HCT116 (cell line): ENCODE measurements at regions not wholly inside any gene's neighbourhood (a gene's known extent, or its start where the extent isn't known, plus 50 kb on each side); places are given as distances from the start of the nearest gene placed in this dataset.

ENCODE experiments used
- ATAC-seq: fragments of 200-7000 bp; cut with Tn5 transposase; 2 replicates; pipeline ENCODE4 v1.9.1; 2020; ENCODE audit warnings: mild to moderate bottlenecking, moderate library complexity
- BruUV-seq: library from RNA; stranded (reverse); fragments of 400-500 nt; replicated peaks from 2 replicates; lab custom pipeline; 2021; lab: Mats Ljungman, UMichigan
- CTCF ChIA-PET: fragments of 300-600 bp; sonication (Branson Sonifier 250); formaldehyde crosslinking; loops from one replicate; lab custom pipeline; 2021; ENCODE audit warnings: antibody characterized with exemption; lab: Charles Lee
- POLR2A ChIA-PET: fragments of 300-600, 350-600 bp; sonication (Branson Sonifier 250); formaldehyde crosslinking; loops from one replicate; lab custom pipeline; 2021; ENCODE audit warnings: antibody characterized with exemption; lab: Charles Lee
- RAD21 ChIA-PET, 2 experiments: fragments of 300-600 bp; sonication (Branson Sonifier 250); formaldehyde crosslinking; loops; one replicate each; lab custom pipeline; 2023; ENCODE audit warnings: low total read pairs in 2 of 2; ENCODE audit not compliant: uncharacterized antibody in 2 of 2, unreplicated experiment in 2 of 2, low non-redundant PET in 1 of 2; lab: Charles Lee
- DNase-seq: peaks from one replicate; pipeline ENCODE4 v3.0.0-alpha.2; 2010; ENCODE audit warnings: low read depth, low spot score
- H2AFZ ChIP-seq: fragments of 200-600 bp; shearing (Covaris generic), sonication (generic); 2 replicates; pipeline ENCODE4 v1.6.1; 2017; ENCODE audit warnings: low read depth, mixed run types, mixed read lengths, antibody characterized with exemption, low read length; ENCODE audit not compliant: poor library complexity, severe bottlenecking
- H3K27ac ChIP-seq: 2 replicates; pipeline ENCODE4 v1.5.1; 2012; ENCODE audit warnings: low read depth, low read length
- H3K27me3 ChIP-seq: fragments of 200-600 bp; sonication (generic); 2 replicates; pipeline ENCODE4 v1.6.1; 2016; ENCODE audit warnings: mixed run types, low read length, mixed read lengths; ENCODE audit not compliant: insufficient read depth
- H3K36me3 ChIP-seq, 2 experiments: fragments of 200-500 bp in 1 of 2; fragments of 200-600 bp in 1 of 2; sonication (Bioruptor generic) in 1 of 2; sonication (generic) in 1 of 2; 2 replicates each; pipeline versions ENCODE4 v1.5.1 to v1.6.1; 2014 to 2016; ENCODE audit warnings: low read length in 2 of 2, inconsistent platforms in 1 of 2, mixed read lengths in 1 of 2, mixed run types in 1 of 2; ENCODE audit not compliant: insufficient read depth in 2 of 2, control insufficient read depth in 1 of 2
- H3K4me1 ChIP-seq, 2 experiments: fragments of 200-600 bp in 1 of 2; sonication (generic) in 1 of 2; 2 replicates each; pipeline versions ENCODE4 v1.5.1 to v1.6.1; 2012 to 2017; ENCODE audit warnings: low read length in 2 of 2, inconsistent platforms in 1 of 2, mild to moderate bottlenecking in 1 of 2, mixed read lengths in 1 of 2, mixed run types in 1 of 2, moderate library complexity in 1 of 2; ENCODE audit not compliant: insufficient read depth in 2 of 2, control insufficient read depth in 1 of 2
- H3K4me2 ChIP-seq: fragments of 200-600 bp; sonication (generic); 2 replicates; pipeline ENCODE4 v1.6.1; 2017; ENCODE audit warnings: mixed run types, low read length, mixed read lengths
- H3K4me3 ChIP-seq, 2 experiments: fragments of 200-600 bp in 1 of 2; sonication (generic) in 1 of 2; replicated peaks in 1 of 2; 2 replicates each; pipeline ENCODE4 v1.5.1; 2011 to 2016; ENCODE audit warnings: low read length in 2 of 2, control low read depth in 1 of 2, low read depth in 1 of 2, mild to moderate bottlenecking in 1 of 2, mixed read lengths in 1 of 2, mixed run types in 1 of 2
- H3K79me2 ChIP-seq: fragments of 200-600 bp; sonication (generic); 2 replicates; pipeline ENCODE4 v1.6.1; 2017; ENCODE audit warnings: mild to moderate bottlenecking, mixed run types, low read length, moderate library complexity, mixed read lengths; ENCODE audit not compliant: insufficient read depth
- H3K9ac ChIP-seq: fragments of 200-600 bp; sonication (generic); 2 replicates; pipeline ENCODE4 v1.6.1; 2016; ENCODE audit warnings: low read length, mixed read lengths
- H3K9me2 ChIP-seq: fragments of 200-600 bp; sonication (generic), shearing (Covaris generic); 2 replicates; pipeline ENCODE4 v1.6.1; 2017; ENCODE audit warnings: mixed run types, mild to moderate bottlenecking, moderate library complexity; ENCODE audit not compliant: insufficient read depth
- H3K9me3 ChIP-seq, 2 experiments: fragments of 200-500 bp in 1 of 2; fragments of 200-600 bp in 1 of 2; sonication (Bioruptor generic) in 1 of 2; sonication (generic) in 1 of 2; 2 replicates each; pipeline ENCODE4 v1.6.1; 2014 to 2017; ENCODE audit warnings: low read length in 2 of 2, mixed read lengths in 2 of 2, inconsistent platforms in 1 of 2, low read depth in 1 of 2, mild to moderate bottlenecking in 1 of 2, mixed run types in 1 of 2, moderate library complexity in 1 of 2; ENCODE audit not compliant: control insufficient read depth in 1 of 2, insufficient read depth in 1 of 2
- H4K20me1 ChIP-seq: fragments of 200-600 bp; sonication (generic), shearing (Covaris generic); 2 replicates; pipeline ENCODE4 v1.6.1; 2017; ENCODE audit warnings: mixed run types, mild to moderate bottlenecking, moderate library complexity; ENCODE audit not compliant: insufficient read depth
- ATF3 ChIP-seq: IDR thresholded peaks from 2 replicates; pipeline ENCODE4 v1.6.1; 2012
- CTCF ChIP-seq, 3 experiments: fragments of 200-600 bp in 1 of 3; sonication (generic) in 1 of 3; IDR thresholded peaks in 2 of 3; conservative IDR thresholded peaks in 1 of 3; 2 replicates each; pipeline ENCODE4 v1.5.1; 2012 to 2017; ENCODE audit warnings: low read depth in 2 of 3, low read length in 2 of 3, antibody characterized with exemption in 1 of 3, borderline replicate concordance in 1 of 3, control low read depth in 1 of 3, mild to moderate bottlenecking in 1 of 3, mixed read lengths in 1 of 3, mixed run types in 1 of 3, moderate library complexity in 1 of 3; ENCODE audit not compliant: insufficient read depth in 1 of 3
- EGR1 ChIP-seq: IDR thresholded peaks from 2 replicates; pipeline ENCODE4 v1.6.1; 2012; ENCODE audit warnings: low read depth
- FOSL1 ChIP-seq: IDR thresholded peaks from 2 replicates; pipeline ENCODE4 v1.6.1; 2012; ENCODE audit warnings: low read depth
- POLR2AphosphoS5 ChIP-seq: IDR thresholded peaks from 2 replicates; pipeline ENCODE4 v1.6.1; 2011; ENCODE audit warnings: mild to moderate bottlenecking, low read depth, low read length, moderate library complexity
- REST ChIP-seq: IDR thresholded peaks from 2 replicates; pipeline ENCODE4 v1.6.1; 2012; ENCODE audit warnings: low read depth
- SIN3A ChIP-seq: IDR thresholded peaks from 2 replicates; pipeline ENCODE4 v1.6.1; 2012; ENCODE audit warnings: low read depth
- SP1 ChIP-seq: IDR thresholded peaks from 2 replicates; pipeline ENCODE4 v1.6.1; 2012; ENCODE audit warnings: low read depth
- SRF ChIP-seq: IDR thresholded peaks from 2 replicates; pipeline ENCODE4 v1.6.1; 2012; ENCODE audit warnings: low read depth
- YY1 ChIP-seq: IDR thresholded peaks from 2 replicates; pipeline ENCODE4 v1.6.1; 2011; ENCODE audit warnings: low read length, low read depth, moderate library complexity, mild to moderate bottlenecking; ENCODE audit not compliant: insufficient replicate concordance; ENCODE audit errors: extremely low read depth
- ZNF274 ChIP-seq: fragments of 200-500 bp; sonication (Bioruptor generic); IDR thresholded peaks from 2 replicates; pipeline ENCODE4 v1.6.1; 2014; ENCODE audit warnings: mild to moderate bottlenecking, low read depth, low read length, inconsistent platforms
- intact Hi-C: fragments of 100-400 bp; cut with micrococcal nuclease; formaldehyde crosslinking; loops from 2 replicates; pipeline ENCODE4 v1.10.0; 2022

- H3K79me2 ChIP-seq = no peaks in the 10 kb centered on the region
- no peaks in the 10 kb centered on the region for H4K20me1 ChIP-seq
- H3K9ac ChIP-seq = no peak overlapping the region
- H3K4me1 ChIP-seq = no peaks in the 10 kb centered on the region
- H3K9me3 ChIP-seq = no peaks in the 10 kb centered on the region
- ChIA-PET CTCF (no interaction called here), POLR2A (interaction anchor here (1.0 kb wide), 1 partner anchor 17 kb away, joined by 5 read pairs; no protein-coding TSS in a partner anchor), RAD21 (no interaction called here)
- H3K9me2 ChIP-seq = no peaks in the 10 kb centered on the region
- no peak overlapping the region for H3K4me2 ChIP-seq
- intact Hi-C loops = no loop called here
- H3K4me3 ChIP-seq = no peak overlapping the region
- no peak overlapping the region for H3K27ac ChIP-seq
- H2AFZ ChIP-seq = no peak overlapping the region
- DNase-seq = no peak
- TF ChIP-seq EGR1 (no peak), FOSL1 (no peak), SP1 (no peak), CTCF (IDR thresholded peaks at IDR 0.05 in 2 of 3, conservative IDR thresholded peaks at IDR 0.05 in 1 of 3; ENCODE audit: borderline replicate concordance in 1 of 3, insufficient read depth in 1 of 3, low read depth in 2 of 3, low read length in 2 of 3) (no peak), REST (no peak), ATF3 (no peak), POLR2AphosphoS5 (no peak), SRF (no peak), ZNF274 (no peak), SIN3A (no peak), YY1 (no peak)
- ATAC-seq = no peak
- H3K36me3 ChIP-seq = no peaks in the 10 kb centered on the region
- BruUV-seq = no TSS peak
- no peaks in the 10 kb centered on the region for H3K27me3 ChIP-seq
Observed at GRCh38 chr14:54221432-54221803, 175.4 kb upstream of the CDKN3 start.
